ENCODE measurements at regions not wholly inside any gene's neighbourhood (a gene's known extent, or its start where the extent isn't known, plus 50 kb on each side); places are given as distances from the start of the nearest gene placed in this dataset.
A peak's percentile ranks its signal among the peaks of the same experiment; 100 is the strongest.

- TF ChIP-seq ZNF114 (CRISPR knock-in tag; IDR thresholded peaks at IDR 0.05) (no peak), EZH2 (IDR thresholded peaks at IDR 0.05; ENCODE audit: low read depth, unreplicated experiment) (no peak), REST (IDR thresholded peaks at IDR 0.05; ENCODE audit: unreplicated experiment) (no peak), NANOG (IDR thresholded peaks at IDR 0.05; ENCODE audit: borderline replicate concordance) (no peak)
Measured at GRCh38 chr1:228938537-228938901, 203.2 kb downstream of the RHOU start (continued).

GRCh38 chr1:228939001-228939691 lies 203.9 kb downstream of the RHOU start:
- H3K4me3 ChIP-seq, result no peak overlapping the region
- H3K79me2 ChIP-seq (replicated peaks; ENCODE audit: insufficient read depth), result no peaks in the 10 kb centered on the region
- H3F3A ChIP-seq (replicated peaks; ENCODE audit: low read depth), result no peaks in the 10 kb centered on the region
- no peaks in the 10 kb centered on the region for H3K27me3 ChIP-seq (ENCODE audit: insufficient read depth)
- Mint-ChIP-seq H3K4me1 (peaks cover 37% of the 10 kb centered on the region), H3K36me3 (ENCODE audit: low read depth) (no peaks in the 10 kb centered on the region), H3K9me3 (no peaks in the 10 kb centered on the region), H3K27ac (no peak overlapping the region), H3K4me3 (no peak overlapping the region), H3K27me3 (ENCODE audit: insufficient read depth, low read depth, poor library complexity) (peaks cover 7% of the 10 kb centered on the region)
- H3K4me2 ChIP-seq, result no peak overlapping the region
- no peak overlapping the region for H3K27ac ChIP-seq (ENCODE audit: low read depth)
- ATAC-seq (peak; percentile 22; the same call in 2 of the 3 replicates), DNase-seq (ENCODE audit: low spot score) (no peak)
- H2AFZ ChIP-seq, result no peak overlapping the region
- H3K4me1 ChIP-seq (ENCODE audit: insufficient read depth), result peaks cover 8% of the 10 kb centered on the region; the same call in 1 of the 2 replicates
- no peaks in the 10 kb centered on the region for H4K20me1 ChIP-seq (replicated peaks; ENCODE audit: insufficient read depth)
- no peaks in the 10 kb centered on the region for H3K9me2 ChIP-seq (ENCODE audit: insufficient read depth)
- TF ChIP-seq REST (IDR thresholded peaks at IDR 0.05; ENCODE audit: unreplicated experiment) (no peak), STAT1 (IDR thresholded peaks at IDR 0.05; ENCODE audit: unreplicated experiment) (no peak), ZNF462 (CRISPR knock-in tag; IDR thresholded peaks at IDR 0.05) (no peak), NANOG (IDR thresholded peaks at IDR 0.05; ENCODE audit: borderline replicate concordance) (no peak), ZNF331 (CRISPR knock-in tag; IDR thresholded peaks at IDR 0.05; ENCODE audit: low read depth) (no peak), CREB1 (CRISPR knock-in tag; IDR thresholded peaks at IDR 0.05; ENCODE audit: low read depth) (no peak), EZH2 (IDR thresholded peaks at IDR 0.05; ENCODE audit: low read depth, unreplicated experiment) (no peak)
- H3K36me3 ChIP-seq (ENCODE audit: insufficient read depth), result no peaks in the 10 kb centered on the region

Measured in GM23338 (cell line).